BLaER1 treated with 17β-estradiol and CSF1 and Interleukin-3, amounts not matched to agents 10 nM and 100 nM (cell line): ENCODE measurements at regions not wholly inside any gene's neighbourhood (a gene's known extent, or its start where the extent isn't known, plus 50 kb on each side); places are given as distances from the start of the nearest gene placed in this dataset.

Source experiments
- H3K27ac ChIP-seq, 11 experiments: shearing (Covaris generic); formaldehyde crosslinking; 2 replicates each; pipeline ENCODE4 v1.8.1; 2022
- H3K27me3 ChIP-seq, 11 experiments: shearing (Covaris generic); formaldehyde crosslinking; 2 replicates each; pipeline ENCODE4 v1.8.1; 2022
- H3K36me3 ChIP-seq, 11 experiments: shearing (Covaris generic); formaldehyde crosslinking; 2 replicates each; pipeline ENCODE4 v1.8.1; 2022
- H3K4me1 ChIP-seq, 10 experiments: shearing (Covaris generic); formaldehyde crosslinking; 2 replicates each; pipeline ENCODE4 v1.8.1; 2022
- H3K4me2 ChIP-seq, 11 experiments: shearing (Covaris generic); formaldehyde crosslinking; 2 replicates each; pipeline ENCODE4 v1.8.1; 2022
- H3K4me3 ChIP-seq, 10 experiments: shearing (Covaris generic); formaldehyde crosslinking; 2 replicates each; pipeline ENCODE4 v1.8.1; 2022
- H3K9ac ChIP-seq, 11 experiments: shearing (Covaris generic); formaldehyde crosslinking; 2 replicates each; pipeline ENCODE4 v1.8.1; 2022
- H3K9me3 ChIP-seq, 11 experiments: shearing (Covaris generic); formaldehyde crosslinking; replicated peaks in 1 of 11; 2 replicates each; pipeline ENCODE4 v1.8.1; 2022
- H4K20me1 ChIP-seq, 11 experiments: shearing (Covaris generic); formaldehyde crosslinking; 2 replicates each; pipeline ENCODE4 v1.8.1; 2022
- Cebpa-rat ChIP-seq, 11 experiments: shearing (Covaris generic); IDR thresholded peaks; 2 replicates each; pipeline ENCODE4 v1.8.1; 2022

GRCh38 chr6:74834967-74835366 lies 370.9 kb downstream of the COL12A1 start:
- H3K9ac ChIP-seq: no peak overlapping the region
- H3K27me3 ChIP-seq: no peaks in the 10 kb centered on the region
- no peak overlapping the region for H3K27ac ChIP-seq
- no peak overlapping the region for H3K4me3 ChIP-seq
- H3K4me2 ChIP-seq: no peak overlapping the region
- no peaks in the 10 kb centered on the region; a peak in 1 of 20 replicates for H3K4me1 ChIP-seq
- no peaks in the 10 kb centered on the region for H4K20me1 ChIP-seq
- H3K36me3 ChIP-seq: no peaks in the 10 kb centered on the region
- TF ChIP-seq Cebpa-rat (IDR thresholded peaks at IDR 0.05): no peak
- H3K9me3 ChIP-seq: peaks cover 0 to 12% (median 3%) of the 10 kb centered on the region in 11 experiments; a peak in 4 of 22 replicates

- peak overlapping the region in 3 of 11 experiments; percentile 23 to 47 (median 47); a peak in 5 of 22 replicates for H3K27ac ChIP-seq
- H3K27me3 ChIP-seq: no peaks in the 10 kb centered on the region
- no peaks in the 10 kb centered on the region for H4K20me1 ChIP-seq
- H3K4me3 ChIP-seq: no peak overlapping the region
- H3K9ac ChIP-seq: no peak overlapping the region; a peak in 1 of 22 replicates
- peak overlapping the region in 3 of 11 experiments; percentile 32 to 61 (median 51); a peak in 5 of 22 replicates for H3K4me2 ChIP-seq
- peaks cover 0 to 9% (median under 1%) of the 10 kb centered on the region in 11 experiments; a peak in 4 of 22 replicates for H3K9me3 ChIP-seq
- H3K4me1 ChIP-seq: peaks cover 0 to 18% (median 0%) of the 10 kb centered on the region in 10 experiments; a peak in 8 of 20 replicates
- no peaks in the 10 kb centered on the region for H3K36me3 ChIP-seq
- TF ChIP-seq Cebpa-rat (IDR thresholded peaks at IDR 0.05): no peak
Measured at GRCh38 chr6:74826263-74826662, 379.6 kb downstream of the COL12A1 start.

DNA sequence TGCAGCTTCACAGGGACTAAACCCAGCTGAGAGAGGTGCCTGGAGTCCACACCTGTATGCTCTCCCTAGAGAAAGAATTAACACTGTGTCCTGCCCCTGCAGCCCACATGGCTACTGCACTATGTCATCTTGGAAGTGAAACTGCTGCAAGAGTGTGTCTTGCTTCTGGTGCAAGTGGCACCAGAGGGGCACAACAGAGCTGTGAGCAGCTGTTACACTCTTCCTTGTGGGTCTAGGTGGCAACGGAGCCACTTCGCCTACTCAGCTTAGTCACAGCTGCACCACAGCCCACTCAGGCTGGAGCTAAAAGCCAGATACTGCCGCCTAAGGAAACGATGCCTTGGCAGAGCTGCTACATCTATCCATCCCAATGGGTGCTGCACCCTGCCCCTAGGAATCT lies 391.4 kb downstream of the COL12A1 start:
- H3K27ac ChIP-seq: no peak overlapping the region
- no peak overlapping the region for H3K4me3 ChIP-seq
- no peak overlapping the region for H3K9ac ChIP-seq
- H3K9me3 ChIP-seq: peaks cover 0 to 34% (median 10%) of the 10 kb centered on the region in 11 experiments; a peak in 15 of 22 replicates
- no peaks in the 10 kb centered on the region for H4K20me1 ChIP-seq
- no peaks in the 10 kb centered on the region for H3K36me3 ChIP-seq
- H3K4me2 ChIP-seq: no peak overlapping the region
- no peak for TF ChIP-seq Cebpa-rat (IDR thresholded peaks at IDR 0.05)
- H3K27me3 ChIP-seq: no peaks in the 10 kb centered on the region
- H3K4me1 ChIP-seq: 0 out of 20 replicates have a peak, but pooled peaks cover 0 to 6% (median 0%) of the 10 kb centered on the region in 10 experiments

GRCh38 chr6:74807674-74808073 lies 398.2 kb downstream of the COL12A1 start:
- no peak overlapping the region for H3K9ac ChIP-seq
- H3K9me3 ChIP-seq: no peaks in the 10 kb centered on the region
- TF ChIP-seq Cebpa-rat (IDR thresholded peaks at IDR 0.05): no peak
- no peak overlapping the region for H3K27ac ChIP-seq
- no peaks in the 10 kb centered on the region for H4K20me1 ChIP-seq
- H3K4me3 ChIP-seq: no peak overlapping the region
- no peaks in the 10 kb centered on the region for H3K27me3 ChIP-seq
- no peaks in the 10 kb centered on the region for H3K36me3 ChIP-seq
- no peak overlapping the region for H3K4me2 ChIP-seq
- H3K4me1 ChIP-seq: 0 out of 20 replicates have a peak, but pooled peaks cover 0 to 6% (median 0%) of the 10 kb centered on the region in 10 experiments

DNA sequence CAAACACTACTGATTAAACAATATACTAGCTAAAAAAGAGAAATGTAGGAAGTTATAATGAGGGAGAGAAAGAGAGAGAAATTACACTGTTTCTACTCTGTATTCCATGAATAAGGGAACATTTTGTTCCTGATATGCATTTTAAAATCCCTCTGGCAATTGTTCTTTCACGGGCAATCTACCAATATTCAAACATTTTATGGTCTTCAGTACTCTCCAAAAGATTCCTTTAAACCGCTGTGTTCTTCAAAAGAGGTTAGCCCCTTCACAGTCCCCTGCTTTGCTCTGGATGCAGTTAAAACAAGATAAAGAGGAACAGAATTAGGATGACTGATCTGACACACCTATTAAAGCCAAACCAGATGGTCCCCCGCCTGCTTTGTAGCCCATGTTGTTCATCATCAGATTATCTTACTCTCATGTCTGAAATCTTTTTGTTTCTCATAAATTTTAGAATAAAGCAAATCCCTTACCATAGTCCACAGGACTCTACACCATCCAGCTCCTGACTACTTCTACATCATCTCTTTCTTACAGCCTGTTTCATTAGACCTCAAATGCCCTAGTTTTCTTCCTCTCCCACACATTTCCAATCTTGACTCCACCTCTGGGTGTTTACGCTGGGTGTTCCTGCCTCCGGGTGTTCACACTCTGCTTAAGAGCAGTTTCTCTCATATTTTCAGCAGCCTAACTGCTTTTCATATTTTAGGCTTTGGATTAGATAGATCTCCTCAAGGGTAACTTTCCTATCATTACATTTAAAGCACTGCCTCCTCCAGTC lies 399.7 kb downstream of the COL12A1 start:
- Histone ChIP-seq H3K4me1 (no peaks in the 10 kb centered on the region), H3K27me3 (no peaks in the 10 kb centered on the region), H3K9ac (no peak overlapping the region), H3K9me3 (peaks cover under 1 to 6% (median 4%) of the 10 kb centered on the region in 11 experiments; a peak in 21 of 22 replicates), H3K4me3 (no peak overlapping the region), H4K20me1 (no peaks in the 10 kb centered on the region), H3K27ac (no peak overlapping the region), H3K36me3 (no peaks in the 10 kb centered on the region), H3K4me2 (no peak overlapping the region)
- TF ChIP-seq Cebpa-rat (IDR thresholded peaks at IDR 0.05): no peak

- Histone ChIP-seq H3K27ac (no peak overlapping the region), H3K9me3 (peaks cover 11 to 19% (median 14%) of the 10 kb centered on the region in 11 experiments; a peak in 21 of 22 replicates), H3K36me3 (no peaks in the 10 kb centered on the region), H4K20me1 (no peaks in the 10 kb centered on the region), H3K4me1 (no peaks in the 10 kb centered on the region), H3K9ac (no peak overlapping the region), H3K4me3 (no peak overlapping the region), H3K27me3 (no peaks in the 10 kb centered on the region), H3K4me2 (no peak overlapping the region)
- TF ChIP-seq Cebpa-rat (IDR thresholded peaks at IDR 0.05): no peak
Measured at GRCh38 chr6:74798302-74798701, 407.6 kb downstream of the COL12A1 start.

DNA sequence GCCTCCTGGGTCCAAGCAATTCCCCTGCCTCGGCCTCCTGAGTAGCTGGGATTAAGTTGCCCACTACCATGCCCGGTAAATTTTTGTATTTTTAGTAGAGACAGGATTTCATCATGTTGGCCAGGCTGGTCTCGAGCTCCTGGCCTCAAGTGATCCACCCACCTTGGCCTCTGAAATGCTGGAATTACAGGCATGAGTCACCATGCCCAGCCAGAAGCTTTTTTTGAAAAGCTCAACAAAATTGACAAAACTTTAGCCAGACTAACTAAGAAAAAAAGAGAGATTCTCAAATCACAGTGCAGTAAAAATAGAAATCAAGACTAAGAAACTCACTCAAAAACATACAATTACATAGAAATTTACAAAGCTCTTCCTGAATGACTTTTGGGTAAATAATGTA lies 420.6 kb downstream of the COL12A1 start:
- peaks cover 0 to 9% (median 7%) of the 10 kb centered on the region in 10 experiments; a peak in 12 of 20 replicates for H3K4me1 ChIP-seq
- H3K9me3 ChIP-seq: no peaks in the 10 kb centered on the region
- no peak overlapping the region for H3K4me3 ChIP-seq
- TF ChIP-seq Cebpa-rat (IDR thresholded peaks at IDR 0.05): no peak; a peak in 1 of 22 replicates
- H4K20me1 ChIP-seq: no peaks in the 10 kb centered on the region
- no peak overlapping the region for H3K27ac ChIP-seq
- H3K36me3 ChIP-seq: no peaks in the 10 kb centered on the region
- H3K9ac ChIP-seq: no peak overlapping the region
- peak overlapping the region in 10 of 11 experiments; percentile 3 to 57 (median 30); a peak in 14 of 22 replicates for H3K4me2 ChIP-seq
- H3K27me3 ChIP-seq: no peaks in the 10 kb centered on the region

GRCh38 chr6:74782346-74782745 lies 423.5 kb downstream of the COL12A1 start:
- TF ChIP-seq Cebpa-rat (IDR thresholded peaks at IDR 0.05): no peak
- Histone ChIP-seq H3K4me2 (no peak overlapping the region), H3K27ac (no peak overlapping the region), H3K36me3 (no peaks in the 10 kb centered on the region), H3K4me3 (no peak overlapping the region), H3K9ac (no peak overlapping the region), H3K27me3 (no peaks in the 10 kb centered on the region), H4K20me1 (no peaks in the 10 kb centered on the region), H3K4me1 (peaks cover 0 to 9% (median 7%) of the 10 kb centered on the region in 10 experiments; a peak in 12 of 20 replicates), H3K9me3 (no peaks in the 10 kb centered on the region)

GRCh38 chr6:74780831-74781230 lies 425.0 kb downstream of the COL12A1 start:
- Histone ChIP-seq H4K20me1 (no peaks in the 10 kb centered on the region), H3K4me1 (peaks cover 0 to 9% (median 7%) of the 10 kb centered on the region in 10 experiments; a peak in 12 of 20 replicates), H3K27me3 (no peaks in the 10 kb centered on the region), H3K4me2 (no peak overlapping the region), H3K9me3 (no peaks in the 10 kb centered on the region), H3K9ac (no peak overlapping the region), H3K27ac (no peak overlapping the region), H3K4me3 (no peak overlapping the region), H3K36me3 (no peaks in the 10 kb centered on the region)
- TF ChIP-seq Cebpa-rat (IDR thresholded peaks at IDR 0.05): no peak
